ENCODE measurements at regions not wholly inside any gene's neighbourhood (a gene's known extent, or its start where the extent isn't known, plus 50 kb on each side); places are given as distances from the start of the nearest gene placed in this dataset.

- H4K8ac ChIP-seq (ENCODE audit: low read depth in 2 of 2, low read length in 2 of 2): no peak overlapping the region
- dilution Hi-C loops (cut with HindIII; ENCODE audit: low sequenced_read_pairs, unreplicated experiment) (no loop called here), intact Hi-C loops (cut with micrococcal nuclease) (no loop called here), in situ Hi-C loops (cut with MboI; ENCODE audit: low sequenced_read_pairs) (no loop called here)
- no peak overlapping the region for H4K5ac ChIP-seq (ENCODE audit: low read depth, low read length)
- BruUV-seq (replicated peaks): no TSS peak
- no peak overlapping the region for H3K14ac ChIP-seq (replicated peaks; ENCODE audit: low read depth, low read length)
- H2BK15ac ChIP-seq (ENCODE audit: low read depth, low read length): no peak overlapping the region
- H2AK9ac ChIP-seq (replicated peaks; ENCODE audit: low read depth, low read length, poor library complexity): no peak overlapping the region
- no peaks in the 10 kb centered on the region for H3K79me1 ChIP-seq (ENCODE audit: low read depth in 1 of 2, low read length in 2 of 2)
- H4K20me1 ChIP-seq (ENCODE audit: insufficient read depth, low read length): no peaks in the 10 kb centered on the region
- no peak overlapping the region for H3K9ac ChIP-seq (ENCODE audit: low read depth, low read length)
- no peak overlapping the region for H3K18ac ChIP-seq (ENCODE audit: low read depth, low read length)
- no peak overlapping the region for H2BK5ac ChIP-seq (ENCODE audit: low read depth, low read length, poor library complexity, severe bottlenecking)
- no peak overlapping the region for H2AFZ ChIP-seq (replicated peaks; ENCODE audit: low read length, poor library complexity)
- ChIA-PET POLR2A (ENCODE audit: unreplicated experiment) (no interaction called here), CTCF (no interaction called here)
- no peak overlapping the region for H2AK5ac ChIP-seq (ENCODE audit: low read depth, low read length)
- H3K4me1 ChIP-seq (ENCODE audit: control insufficient read depth, insufficient read depth, low read length): no peaks in the 10 kb centered on the region
- H2BK20ac ChIP-seq (ENCODE audit: low read depth, low read length): no peak overlapping the region
- H3K4me2 ChIP-seq (ENCODE audit: low read depth, low read length): no peak overlapping the region
- H2BK120ac ChIP-seq (ENCODE audit: low read depth, low read length): no peak overlapping the region
- TF ChIP-seq RAD21 (IDR thresholded peaks at IDR 0.05; ENCODE audit: low read length) (no peak), USF2 (IDR thresholded peaks at IDR 0.05; ENCODE audit: low read depth, low read length) (no peak), ELK1 (IDR thresholded peaks at IDR 0.05; ENCODE audit: borderline replicate concordance, low read depth, low read length) (no peak), MAFK (IDR thresholded peaks at IDR 0.05; ENCODE audit: low read depth, low read length) (no peak), CEBPB (IDR thresholded peaks at IDR 0.05; ENCODE audit: low read depth, low read length) (no peak), MXI1 (IDR thresholded peaks at IDR 0.05; ENCODE audit: borderline replicate concordance, low read depth, low read length) (no peak), RFX5 (IDR thresholded peaks at IDR 0.05; ENCODE audit: low read depth, low read length) (no peak), SMC3 (IDR thresholded peaks at IDR 0.05; ENCODE audit: low read depth, low read length) (no peak), FOS (IDR thresholded peaks at IDR 0.05; ENCODE audit: low read depth, low read length) (no peak), CTCF (conservative IDR thresholded peaks at IDR 0.05; ENCODE audit: low read depth, low read length) (no peak), NFE2L2 (IDR thresholded peaks at IDR 0.05; ENCODE audit: low read depth, low read length) (no peak), RCOR1 (IDR thresholded peaks at IDR 0.05; ENCODE audit: insufficient replicate concordance, low read length) (no peak), CHD1 (IDR thresholded peaks at IDR 0.05; ENCODE audit: low read depth, low read length) (no peak)
- no CpG with 5 or more reads among the region's 1 CpG for WGBS, 2 experiments (ENCODE audit: extremely low coverage in 2 of 2, insufficient read length in 1 of 2)
- no peak overlapping the region for H3K56ac ChIP-seq (ENCODE audit: extremely low read depth, insufficient read depth, low read length)
- no peaks in the 10 kb centered on the region for H3K9me3 ChIP-seq (ENCODE audit: control insufficient read depth, insufficient read depth, low read length)
- no peaks in the 10 kb centered on the region for H3K27me3 ChIP-seq (ENCODE audit: control insufficient read depth, insufficient read depth, low read length)
- no peak overlapping the region for H4K91ac ChIP-seq (ENCODE audit: insufficient read depth, low read depth, low read length)
- H3K4ac ChIP-seq (ENCODE audit: low read depth, low read length): no peak overlapping the region
- H3K23ac ChIP-seq (ENCODE audit: low read depth, low read length): no peak overlapping the region
- no peak overlapping the region for H3K4me3 ChIP-seq (ENCODE audit: insufficient read depth, low read depth, low read length)
- DNase-seq (no peak), ATAC-seq (ENCODE audit: low read depth) (no peak)
- no peaks in the 10 kb centered on the region for H3K9me1 ChIP-seq (ENCODE audit: insufficient read depth, low read length)
- H3K36me3 ChIP-seq (ENCODE audit: control insufficient read depth, insufficient read depth, low read length): no peaks in the 10 kb centered on the region
- no peak overlapping the region for H3K27ac ChIP-seq (ENCODE audit: insufficient read depth, low read length)
Measured at GRCh38 chr13:88801361-88801760, 1130.2 kb downstream of the SLITRK5 start.

Data from IMR-90 (cell line).